GM12878 (cell line): ENCODE measurements at regions not wholly inside any gene's neighbourhood (a gene's known extent, or its start where the extent isn't known, plus 50 kb on each side); places are given as distances from the start of the nearest gene placed in this dataset.

ENCODE experiments used
- ATAC-seq: fragments of 200-7000 bp; cut with Tn5 transposase; 3 replicates; pipeline ENCODE4 v1.9.1; 2020; ENCODE audit warnings: mild to moderate bottlenecking, moderate library complexity
- BruUV-seq: library from RNA; stranded (reverse); fragments of 400-500 nt; replicated peaks from 2 replicates; lab custom pipeline; 2021; lab: Mats Ljungman, UMichigan
- CTCF ChIA-PET: fragments of 300-600 bp; sonication (Branson Sonifier 250); formaldehyde crosslinking; extraction: SDS; loops from one replicate; lab custom pipeline; 2021; ENCODE audit warnings: inconsistent platforms; lab: Yijun Ruan, JAX
- POLR2A ChIA-PET: fragments of 350-600 bp; formaldehyde crosslinking; extraction: SDS; loops from one replicate; lab custom pipeline; 2021; ENCODE audit warnings: inconsistent platforms; lab: Charles Lee
- RAD21 ChIA-PET: fragments of 300-600 bp; sonication (Branson Sonifier 250); formaldehyde crosslinking; loops from one replicate; lab custom pipeline; 2023; ENCODE audit warnings: antibody characterized with exemption; ENCODE audit not compliant: unreplicated experiment; lab: Charles Lee
- SMC1A ChIA-PET: fragments of 300-600 bp; sonication (Branson Sonifier 250); formaldehyde crosslinking; loops from one replicate; lab custom pipeline; 2023; ENCODE audit not compliant: unreplicated experiment, uncharacterized antibody; lab: Charles Lee
- DNase-seq: peaks from one replicate; pipeline ENCODE4 v3.0.0-alpha.2; 2011; ENCODE audit warnings: low read depth, low spot score
- FAIRE-seq: peaks from 3 replicates; lab custom pipeline; 2011; peaks lifted over from hg19 to GRCh38; lab: Jason Lieb, UNC
- H2AFZ ChIP-seq: 2 replicates; pipeline ENCODE4 v1.6.0; 2011; ENCODE audit warnings: low read depth, low read length, control low read depth; ENCODE audit not compliant: control insufficient read depth
- H3K27ac ChIP-seq: 2 replicates; pipeline ENCODE4 v1.5.1; 2011; ENCODE audit warnings: control low read depth; ENCODE audit not compliant: control insufficient read depth, insufficient read depth
- H3K27me3 ChIP-seq, 2 experiments: replicated peaks in 1 of 2; 2 replicates each; pipeline versions ENCODE4 v1.6.0 to v1.6.1; 2011; ENCODE audit warnings: low read length in 1 of 2; ENCODE audit not compliant: control insufficient read depth in 2 of 2, insufficient read depth in 2 of 2
- H3K36me3 ChIP-seq, 2 experiments: 2 replicates each; pipeline ENCODE4 v1.5.1; 2011; ENCODE audit warnings: low read length in 1 of 2; ENCODE audit not compliant: control insufficient read depth in 2 of 2, insufficient read depth in 2 of 2
- H3K4me1 ChIP-seq: 2 replicates; pipeline ENCODE4 v1.6.1; 2011; ENCODE audit warnings: mild to moderate bottlenecking, low read length, moderate library complexity, mixed read lengths; ENCODE audit not compliant: control insufficient read depth, insufficient read depth
- H3K4me2 ChIP-seq: 2 replicates; pipeline ENCODE4 v1.6.0; 2011; ENCODE audit warnings: control low read depth; ENCODE audit not compliant: control insufficient read depth, insufficient read depth
- H3K4me3 ChIP-seq: fragments of 200-600 bp; sonication (generic); 2 replicates; pipeline ENCODE4 v1.5.1; 2016
- H3K79me2 ChIP-seq: 2 replicates; pipeline ENCODE4 v1.6.0; 2011; ENCODE audit warnings: low read length; ENCODE audit not compliant: control insufficient read depth, insufficient read depth
- H3K9ac ChIP-seq: 2 replicates; pipeline ENCODE4 v1.8.0; 2011; ENCODE audit warnings: low read length, control low read depth, mixed read lengths; ENCODE audit not compliant: control insufficient read depth, insufficient read depth
- H3K9me3 ChIP-seq: replicated peaks from 3 replicates; pipeline ENCODE4 v1.5.1; 2011; ENCODE audit warnings: mild to moderate bottlenecking, low read length; ENCODE audit not compliant: control insufficient read depth, insufficient read depth
- H4K20me1 ChIP-seq: 2 replicates; pipeline ENCODE4 v1.6.0; 2011; ENCODE audit not compliant: control insufficient read depth, insufficient read depth
- E2F4 ChIP-seq: IDR thresholded peaks from 2 replicates; pipeline ENCODE4 v1.6.1; 2012; ENCODE audit warnings: low read depth, low read length, improper control_type of control experiment
- IRF5 ChIP-seq: fragments of 450-650 bp; IDR thresholded peaks from 2 replicates; pipeline ENCODE4 v1.6.1; 2017; ENCODE audit warnings: borderline replicate concordance
- LARP7 ChIP-seq: fragments of 450-650 bp; IDR thresholded peaks from 2 replicates; pipeline ENCODE4 v1.6.1; 2017; ENCODE audit warnings: mild to moderate bottlenecking
- PBX3 ChIP-seq: IDR thresholded peaks from 2 replicates; pipeline ENCODE4 v1.6.1; 2011; ENCODE audit warnings: mild to moderate bottlenecking, low read depth, low read length, moderate library complexity; ENCODE audit not compliant: insufficient replicate concordance
- POLR2AphosphoS5 ChIP-seq: IDR thresholded peaks from 2 replicates; pipeline ENCODE4 v1.6.1; 2011; ENCODE audit warnings: mild to moderate bottlenecking, low read length, inconsistent platforms
- RELB ChIP-seq: fragments of 450-650 bp; IDR thresholded peaks from 2 replicates; pipeline ENCODE4 v1.6.1; 2017; ENCODE audit warnings: low read depth, mild to moderate bottlenecking, moderate library complexity
- RFX5 ChIP-seq: IDR thresholded peaks from 2 replicates; pipeline ENCODE4 v1.6.1; 2011; ENCODE audit warnings: low read depth, low read length, improper control_type of control experiment
- WGBS: methylation state at CpG from one replicate; pipeline ENCODE4 v1.1.6; 2016; ENCODE audit warnings: low lambda C conversion rate; ENCODE audit not compliant: insufficient replicate concordance, insufficient coverage; ENCODE audit errors: missing lambda C conversion rate; 5-methylcytosine and 5-hydroxymethylcytosine counted together
- in situ Hi-C: fragments of 300-500 bp; cut with MboI; formaldehyde crosslinking; loops from 9 replicates; pipeline ENCODE4 v1.14.3; 2018; ENCODE audit warnings: mixed read lengths
- intact Hi-C: fragments of 100-400 bp; cut with micrococcal nuclease; formaldehyde crosslinking; loops from one replicate; pipeline ENCODE4 v1.14.2; 2022; ENCODE audit not compliant: unreplicated experiment

- no peak for TF ChIP-seq PBX3
- no peak for TF ChIP-seq RELB
These were observed 599.9 kb upstream of the POU3F3 start (continued) for GRCh38 chr2:104254017-104254416.

GRCh38 chr2:104262714-104263113, 591.2 kb upstream of the POU3F3 start:
- ChIA-PET SMC1A (no interaction called here), CTCF (no interaction called here), RAD21 (no interaction called here), POLR2A (no interaction called here)
- Histone ChIP-seq H3K36me3 (no peaks in the 10 kb centered on the region), H4K20me1 (no peaks in the 10 kb centered on the region), H3K27ac (no peak overlapping the region), H3K79me2 (no peaks in the 10 kb centered on the region), H3K27me3 (no peaks in the 10 kb centered on the region), H2AFZ (no peak overlapping the region), H3K4me2 (no peak overlapping the region), H3K4me3 (no peak overlapping the region), H3K9me3 (no peaks in the 10 kb centered on the region), H3K9ac (no peak overlapping the region), H3K4me1 (no peaks in the 10 kb centered on the region)
- FAIRE-seq (no peak), DNase-seq (no peak), ATAC-seq (no peak)
- intact Hi-C loops: no loop called here
- BruUV-seq: no TSS peak
- TF ChIP-seq RFX5 (no peak), LARP7 (no peak), POLR2AphosphoS5 (no peak), E2F4 (no peak), IRF5 (no peak)
- in situ Hi-C loops: no loop called here
- WGBS: 15% methylated on average over 1 of the region's 1 CpG
